Renal pelvis (tissue), 1 donor: ENCODE measurements at regions not wholly inside any gene's neighbourhood (a gene's known extent, or its start where the extent isn't known, plus 50 kb on each side); places are given as distances from the start of the nearest gene placed in this dataset.
"Not testable (repeated sequence)": the region's sequence is repeated elsewhere in the genome, so short reads cannot be mapped to it uniquely, and the experiment has no call there.

Source experiments
- DNase-seq: peaks from one replicate; pipeline ENCODE4 v3.0.0-alpha.2; 2013

DNA sequence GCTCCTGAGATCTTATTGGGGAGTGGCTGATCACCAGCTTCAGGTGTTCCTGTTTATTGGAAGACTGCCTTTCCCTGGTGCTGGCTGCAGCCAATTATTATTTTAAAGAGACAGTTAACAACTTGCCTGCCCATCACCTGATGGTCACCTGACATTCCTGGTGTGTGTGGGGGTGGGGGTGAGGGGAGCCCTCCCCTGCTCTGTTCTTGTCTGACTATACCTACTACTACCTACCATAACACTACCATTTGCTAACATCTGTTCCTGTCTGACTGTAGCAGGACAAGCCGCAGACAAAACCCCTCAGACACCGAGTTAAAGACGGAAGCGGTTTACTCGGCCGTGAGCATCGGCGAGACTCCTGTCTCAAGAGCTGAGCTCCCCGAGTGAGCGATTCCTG, 54.9 kb upstream of the NBPF3 start:
- DNase-seq: no peak

DNA sequence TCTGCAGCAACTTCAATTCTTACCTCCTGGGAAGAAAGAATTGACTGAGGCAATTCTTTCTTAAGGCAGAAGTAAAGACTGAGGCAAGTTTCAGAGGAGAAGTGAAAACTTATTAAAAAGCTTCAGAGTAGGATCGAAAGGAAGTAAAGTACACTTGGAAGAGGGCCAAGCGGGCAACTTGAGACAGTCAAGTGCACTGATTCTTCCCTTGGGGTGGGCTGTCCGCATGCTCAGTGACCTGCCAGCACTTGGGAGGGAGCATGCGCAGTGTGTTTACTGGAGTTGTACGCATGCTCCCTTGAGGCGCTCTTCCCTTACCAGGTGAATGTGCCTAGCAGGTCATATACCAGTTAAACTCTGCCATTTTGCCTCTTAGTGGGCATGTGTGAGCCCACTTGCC, 55.3 kb upstream of the NBPF3 start:
- no peak for DNase-seq

DNA sequence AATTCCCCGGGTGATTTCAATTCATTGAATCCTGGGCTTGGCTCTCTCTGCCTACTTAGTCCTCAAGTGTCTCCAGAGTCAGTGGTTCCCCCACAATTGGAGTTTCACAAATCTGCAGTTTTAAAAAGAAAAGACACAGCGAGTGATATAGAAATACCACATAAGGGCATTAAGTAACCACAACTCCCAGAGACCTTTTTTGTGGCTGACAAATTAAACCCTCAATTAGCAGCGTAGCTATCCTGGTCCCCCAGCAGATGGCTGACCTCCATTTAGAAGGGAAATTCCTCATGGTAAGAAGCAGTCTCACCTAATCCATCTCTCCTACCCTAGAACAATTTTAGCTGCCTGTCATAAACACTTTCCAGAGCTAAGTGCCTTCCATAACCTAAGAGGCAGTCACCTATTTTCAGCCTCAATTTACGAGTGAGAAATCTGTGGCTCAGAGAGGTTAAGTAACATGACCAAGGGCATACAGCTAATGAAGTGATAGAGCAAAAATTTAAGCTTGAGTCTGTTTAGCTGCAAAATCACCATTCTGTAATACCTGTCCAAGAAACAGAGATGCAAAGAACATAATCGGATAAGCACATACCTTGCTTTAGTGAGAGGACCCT, 56.0 kb upstream of the NBPF3 start:
- no peak for DNase-seq

DNA sequence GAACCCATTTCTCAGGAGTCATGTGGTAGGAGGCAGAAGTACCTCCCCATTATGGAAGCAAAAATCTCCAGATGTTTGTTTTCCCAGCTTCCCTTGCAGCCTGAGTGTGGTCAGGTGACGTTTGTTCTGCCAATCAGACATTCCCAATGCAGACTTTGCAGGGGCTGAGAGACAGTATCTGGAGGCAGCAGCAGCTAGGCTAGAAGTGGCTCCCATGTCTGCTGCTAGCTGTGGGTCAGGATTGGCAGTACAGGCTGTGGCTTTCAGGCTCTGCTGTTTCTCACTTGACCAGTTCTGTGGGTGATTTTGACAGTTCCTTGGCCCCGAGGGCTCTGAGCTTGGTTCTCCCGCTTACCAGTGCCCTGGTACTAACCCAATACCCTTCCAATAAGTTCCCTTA, 58.6 kb upstream of the NBPF3 start:
- DNase-seq: no peak

DNA sequence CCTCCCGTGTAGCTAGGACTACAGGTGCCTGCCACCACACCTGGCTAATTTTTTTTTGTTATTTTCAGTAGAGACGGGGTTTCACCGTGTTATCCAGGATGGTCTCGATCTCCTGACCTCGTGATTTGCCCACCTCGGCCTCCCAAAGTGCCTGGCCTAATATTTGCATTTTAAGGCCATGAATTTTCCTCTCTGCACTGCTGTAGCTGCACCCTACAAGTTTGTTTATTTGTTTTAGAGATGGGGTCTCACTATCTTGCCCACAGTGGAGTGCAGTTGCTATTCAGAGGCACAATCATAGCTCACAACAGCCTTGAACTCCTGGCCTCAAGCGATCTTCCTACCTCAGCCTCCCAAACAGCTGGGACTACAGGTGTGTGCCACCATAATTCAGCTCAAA, 59.8 kb upstream of the NBPF3 start:
- not testable (repeated sequence) for DNase-seq

DNA sequence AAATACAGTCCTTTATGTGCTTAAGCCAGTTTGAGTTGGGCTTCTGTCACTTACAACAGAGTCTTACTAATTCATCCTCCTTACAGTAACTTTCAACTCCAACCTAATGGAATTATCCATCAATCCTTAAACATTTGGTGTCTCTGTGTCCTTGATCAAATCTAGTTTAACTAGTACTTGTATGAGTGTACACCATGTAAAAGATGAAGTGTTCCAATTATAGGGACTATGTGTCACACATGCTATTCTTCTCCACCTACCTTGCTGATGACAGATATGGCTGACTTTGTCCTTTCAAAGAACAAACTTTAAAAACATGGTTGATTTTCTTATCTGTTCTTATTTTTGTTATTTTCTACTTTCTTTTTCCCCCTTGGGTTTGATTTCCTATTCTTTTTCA, 60.4 kb upstream of the NBPF3 start:
- no peak for DNase-seq

DNA sequence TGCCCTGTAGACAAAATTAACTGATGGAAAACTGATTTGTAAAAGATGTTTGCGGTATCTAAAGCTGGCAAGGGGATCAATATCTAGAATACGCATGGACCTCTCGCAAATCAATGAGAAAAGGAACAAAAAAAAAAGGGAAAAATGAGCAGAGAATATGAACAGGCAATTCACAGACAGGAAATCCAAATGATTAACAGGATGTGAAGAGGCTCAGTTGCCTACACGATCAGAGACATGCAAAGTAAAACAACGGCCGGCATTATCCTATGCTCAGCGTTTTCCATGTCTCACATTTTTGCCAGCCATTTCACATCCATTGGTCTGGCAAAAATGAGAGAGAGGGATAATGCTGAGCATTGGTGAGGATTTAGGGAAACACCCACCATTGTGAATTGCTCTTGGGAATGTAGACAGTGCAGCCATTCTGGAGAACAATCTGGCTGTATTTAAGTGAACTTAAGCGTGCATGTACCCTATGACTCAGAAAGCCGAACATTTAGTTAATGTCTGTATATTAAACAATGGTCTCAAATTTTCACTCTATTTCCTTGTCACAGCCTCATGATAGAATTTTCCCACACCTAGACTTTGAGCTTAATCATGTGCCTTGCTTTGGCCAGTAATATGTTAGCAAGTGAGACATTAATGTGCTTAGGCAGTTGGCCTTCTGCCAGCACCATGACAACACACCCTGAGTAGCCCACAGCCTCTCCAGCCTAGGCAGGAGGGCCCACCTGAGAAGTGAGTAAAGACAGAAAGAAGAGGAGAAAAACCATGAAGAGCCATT, 61.0 kb upstream of the NBPF3 start:
- no peak for DNase-seq

DNA sequence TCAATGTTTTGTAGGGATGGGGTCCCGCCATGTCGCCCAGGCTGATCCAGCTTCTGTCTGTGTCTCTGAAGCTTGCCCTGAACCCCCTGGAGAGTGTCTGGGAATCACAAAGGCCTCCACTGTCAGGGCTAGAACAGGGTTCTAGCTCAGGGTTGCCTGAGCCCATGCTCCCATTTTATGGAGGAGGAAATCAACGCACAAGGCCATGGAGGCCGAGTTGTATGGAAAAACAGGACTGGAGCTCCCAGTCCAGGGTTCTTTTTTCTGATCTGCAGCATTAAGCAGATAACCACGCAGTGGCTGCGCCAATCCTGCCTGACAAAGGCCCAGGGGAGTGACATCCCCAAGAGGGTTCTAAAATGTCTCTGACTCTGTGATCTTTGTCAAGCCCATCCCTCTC, 67.6 kb upstream of the NBPF3 start:
- no peak for DNase-seq

DNA sequence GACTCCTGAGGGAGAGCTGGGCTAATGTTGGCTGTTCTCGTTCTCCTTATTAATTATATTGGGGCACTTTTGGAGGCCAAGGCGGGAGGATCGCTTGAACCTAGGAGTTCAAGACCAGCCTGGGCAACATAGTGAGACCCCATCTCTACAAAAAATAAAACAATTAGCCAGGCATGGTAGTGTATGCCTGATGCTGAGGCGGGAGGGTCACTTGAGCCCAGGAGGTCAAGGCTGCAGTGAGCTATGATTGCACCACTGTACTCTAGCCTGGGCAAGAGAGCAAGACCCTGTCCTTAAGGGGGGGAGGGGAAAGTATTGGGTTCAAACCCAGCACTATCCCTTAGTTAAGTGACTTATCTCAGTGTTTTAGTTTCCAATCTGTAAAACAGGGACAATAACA, 70.0 kb upstream of the NBPF3 start:
- no peak for DNase-seq

DNA sequence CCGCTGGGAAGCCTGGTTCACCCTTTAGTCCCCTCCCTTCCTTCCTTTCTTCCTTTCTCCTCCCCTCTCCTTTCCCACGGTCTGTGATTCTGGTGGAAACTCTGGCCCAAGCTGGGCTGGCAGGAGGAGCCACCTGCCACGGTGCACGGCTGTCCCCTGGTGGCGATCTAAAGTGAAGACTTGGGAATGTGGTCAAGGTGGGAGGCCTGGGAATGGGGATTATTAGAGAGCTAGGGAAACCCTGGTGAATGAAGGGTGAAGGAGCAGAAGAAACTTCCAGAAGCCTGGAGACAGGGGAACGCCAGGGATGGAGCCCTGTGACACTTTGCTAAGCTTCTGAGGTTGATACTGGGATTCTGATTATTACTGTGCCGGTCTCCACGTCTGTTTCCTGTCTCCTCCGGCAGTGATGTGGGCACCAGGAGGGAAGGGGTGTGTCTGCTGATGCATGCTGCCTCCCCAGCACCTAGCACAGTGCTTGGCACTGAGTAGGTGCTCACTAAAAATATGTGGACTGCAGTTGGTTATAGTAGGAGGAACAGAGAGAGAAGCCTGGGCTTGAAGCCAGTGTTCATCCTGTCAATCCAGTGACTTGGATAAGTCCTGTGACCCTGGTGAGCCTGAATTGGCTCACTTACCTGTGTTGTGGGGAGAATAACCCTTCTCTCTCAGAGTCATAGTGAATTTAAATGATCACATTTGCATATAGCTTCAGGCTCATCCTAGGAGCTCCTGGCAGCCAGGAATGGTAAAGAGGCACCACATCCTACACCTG, 71.2 kb upstream of the NBPF3 start:
- DNase-seq: peak; percentile 70

DNA sequence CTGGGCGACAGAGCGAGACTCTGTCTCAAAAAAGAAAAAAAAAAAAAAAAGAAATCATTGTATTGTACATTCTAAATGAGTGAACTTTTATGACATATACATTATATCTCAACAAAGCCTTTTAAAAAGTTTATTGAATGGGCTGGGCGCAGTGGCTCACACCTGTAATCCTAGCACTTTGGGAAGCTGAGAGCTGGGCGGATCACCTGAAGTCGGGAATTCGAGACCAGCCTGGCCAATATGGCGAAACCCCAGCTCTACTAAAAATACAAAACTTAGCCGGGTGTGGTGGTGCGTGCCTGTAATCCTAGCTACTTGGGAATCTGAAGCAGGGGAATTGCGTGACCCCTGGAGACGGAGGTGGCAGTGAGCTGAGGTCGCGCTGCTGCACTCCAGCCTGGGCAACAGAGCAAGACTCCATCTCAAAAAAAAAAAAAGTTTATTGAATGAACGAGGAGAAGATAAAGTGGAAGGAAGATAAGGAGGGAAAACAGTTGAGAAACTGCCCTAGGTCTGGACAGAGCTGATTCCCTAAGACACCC, 71.9 kb upstream of the NBPF3 start:
- DNase-seq: not testable (repeated sequence)

DNA sequence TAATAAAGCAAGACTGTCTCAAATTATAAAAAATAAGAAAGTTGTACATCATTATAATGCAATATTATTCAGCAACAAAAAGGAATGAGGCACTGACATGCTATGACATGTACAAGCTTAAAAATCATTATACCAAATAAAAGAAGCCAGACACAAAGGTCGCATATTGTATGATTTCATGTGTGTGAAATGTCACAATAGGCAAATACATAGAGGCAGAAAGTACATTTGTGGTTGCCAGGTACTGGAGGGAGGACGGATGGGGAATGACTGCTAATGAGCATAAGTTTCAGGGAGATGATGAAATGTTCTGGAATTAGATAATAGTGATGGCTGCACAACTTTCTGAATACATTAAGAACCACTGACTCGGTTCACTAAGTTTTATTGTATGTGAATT, 73.6 kb upstream of the NBPF3 start:
- no peak for DNase-seq

DNA sequence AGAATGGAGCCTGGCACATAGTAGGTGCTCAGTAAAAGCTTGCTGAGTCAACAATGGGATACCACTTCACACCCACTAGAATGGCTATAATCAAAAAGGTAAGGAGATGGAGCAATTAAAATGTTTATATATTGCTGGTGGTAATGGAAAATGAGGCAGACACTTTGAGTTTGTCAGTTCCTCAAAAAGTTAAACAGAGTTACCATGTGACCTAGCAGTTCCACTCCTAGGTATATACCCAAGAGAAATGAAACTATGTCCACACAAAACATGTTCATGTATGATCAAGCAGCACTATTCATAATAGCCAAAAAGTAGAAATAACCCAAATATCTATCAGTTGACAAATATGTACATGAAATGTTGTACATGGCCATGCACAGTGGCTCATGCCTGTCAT, 74.8 kb upstream of the ECE1 start:
- no peak for DNase-seq

DNA sequence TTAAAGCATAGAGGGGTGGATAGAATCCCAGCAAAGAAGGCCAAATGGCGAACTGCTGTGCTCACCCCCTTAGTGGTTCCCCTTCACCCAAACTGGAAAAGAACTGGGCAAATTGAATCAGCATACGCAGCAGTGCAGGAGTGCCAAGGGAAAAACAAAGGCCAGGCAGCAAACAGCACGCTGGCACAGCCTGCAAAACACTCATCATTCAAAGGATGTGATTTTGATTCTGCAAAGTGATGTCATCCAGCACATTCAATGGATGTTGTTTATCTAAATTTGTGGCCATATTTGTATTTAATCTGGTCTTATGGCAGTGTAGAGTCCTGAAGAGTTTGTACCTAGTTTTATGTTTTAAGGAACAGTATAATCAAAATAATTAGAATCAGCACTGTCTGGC, 71.8 kb upstream of the ECE1 start:
- DNase-seq: no peak

DNA sequence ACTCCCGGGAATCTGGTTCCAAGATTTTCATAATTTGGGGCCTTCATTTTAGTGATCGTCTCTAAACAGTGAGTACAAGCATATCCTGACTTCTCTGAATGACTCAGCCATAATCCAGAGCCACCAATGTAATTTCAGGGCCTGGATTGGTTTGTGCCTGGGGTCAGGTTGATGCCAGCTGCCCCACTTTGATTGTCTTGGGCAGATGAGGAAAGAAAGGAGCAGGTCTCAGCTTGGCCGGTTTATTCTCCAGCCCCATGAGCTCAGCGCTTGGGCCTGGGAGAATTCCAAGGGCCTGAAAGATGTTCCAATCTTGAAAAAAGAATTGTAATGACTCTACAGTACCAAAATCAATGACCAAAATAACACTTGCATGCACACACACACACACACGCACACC, 71.2 kb upstream of the ECE1 start:
- no peak for DNase-seq

DNA sequence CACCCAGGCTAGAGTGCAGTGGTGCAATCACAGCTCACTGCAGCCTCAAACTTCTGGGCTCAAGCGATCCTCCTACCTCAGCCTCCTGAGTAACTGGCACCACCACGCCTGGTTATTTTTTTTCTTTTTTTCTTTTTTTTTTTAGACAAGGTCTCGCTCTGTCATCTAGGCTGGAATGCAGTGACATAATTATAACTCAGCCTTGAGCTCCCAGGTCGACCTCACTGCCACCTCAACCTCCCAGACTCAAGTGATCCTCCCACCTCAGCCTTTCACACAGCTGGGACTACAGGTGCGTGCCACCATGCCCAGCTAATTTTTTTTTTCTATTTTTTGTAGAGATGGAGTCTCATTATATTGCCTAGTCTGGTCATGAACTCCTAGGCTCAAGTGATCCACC, 66.9 kb upstream of the ECE1 start:
- DNase-seq: no peak

DNA sequence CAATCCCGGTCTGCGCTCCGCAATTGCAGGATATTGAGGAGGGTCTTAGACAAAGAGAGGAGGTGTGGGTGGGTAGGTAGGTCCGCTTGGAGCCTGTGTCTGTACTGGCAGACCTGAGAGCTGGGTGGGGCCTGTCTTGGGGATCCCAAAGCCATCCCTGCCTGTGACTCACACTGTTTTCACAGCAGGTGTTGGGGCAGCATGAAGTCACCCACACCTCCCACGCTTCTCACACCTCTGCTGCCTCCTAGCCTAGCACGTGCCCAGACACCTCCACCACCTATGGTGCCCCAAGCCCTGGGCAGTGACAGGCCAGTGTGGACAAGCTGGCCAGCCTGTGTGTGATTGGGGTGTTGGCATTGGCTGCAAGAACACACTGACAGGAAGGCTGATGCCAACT, 65.7 kb upstream of the ECE1 start:
- no peak for DNase-seq

DNA sequence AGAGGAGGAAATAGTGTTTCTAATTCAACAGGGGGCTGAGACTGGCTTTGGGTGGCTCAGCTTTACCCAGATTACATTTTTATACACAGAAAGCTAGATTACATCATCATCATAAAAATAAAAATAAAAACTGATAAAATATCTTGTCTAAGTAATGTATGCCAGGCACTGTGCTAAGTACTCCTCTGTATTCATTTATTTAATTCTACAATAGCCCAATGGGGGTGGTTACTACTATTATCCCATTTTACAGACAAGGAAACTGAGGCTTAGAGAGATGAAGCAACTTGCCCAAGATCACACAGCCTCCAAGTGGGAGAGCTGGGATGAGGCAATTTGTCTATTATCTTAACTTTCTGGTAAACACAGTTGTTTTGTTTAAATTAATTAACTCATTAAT, 62.3 kb upstream of the ECE1 start:
- DNase-seq: no peak

DNA sequence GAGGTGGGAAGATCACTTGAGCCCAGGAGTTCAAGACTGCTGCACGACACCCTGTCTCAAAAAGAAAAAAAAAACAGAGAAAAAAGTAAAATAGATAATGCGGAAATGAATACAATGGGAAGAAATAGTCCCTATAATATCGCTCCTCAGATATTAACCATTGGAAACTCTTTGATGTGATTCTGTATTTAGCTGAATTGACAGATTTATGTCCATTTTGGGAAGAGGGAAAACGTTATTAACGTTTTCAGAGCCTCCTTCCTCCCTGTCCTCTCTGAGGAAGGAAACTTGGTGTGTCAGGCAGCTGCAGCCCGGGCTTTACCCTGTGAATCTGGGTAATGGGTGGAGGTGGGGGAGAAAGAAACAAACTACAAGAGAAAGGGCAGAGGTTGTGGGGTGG, 61.6 kb upstream of the ECE1 start:
- DNase-seq: no peak

DNA sequence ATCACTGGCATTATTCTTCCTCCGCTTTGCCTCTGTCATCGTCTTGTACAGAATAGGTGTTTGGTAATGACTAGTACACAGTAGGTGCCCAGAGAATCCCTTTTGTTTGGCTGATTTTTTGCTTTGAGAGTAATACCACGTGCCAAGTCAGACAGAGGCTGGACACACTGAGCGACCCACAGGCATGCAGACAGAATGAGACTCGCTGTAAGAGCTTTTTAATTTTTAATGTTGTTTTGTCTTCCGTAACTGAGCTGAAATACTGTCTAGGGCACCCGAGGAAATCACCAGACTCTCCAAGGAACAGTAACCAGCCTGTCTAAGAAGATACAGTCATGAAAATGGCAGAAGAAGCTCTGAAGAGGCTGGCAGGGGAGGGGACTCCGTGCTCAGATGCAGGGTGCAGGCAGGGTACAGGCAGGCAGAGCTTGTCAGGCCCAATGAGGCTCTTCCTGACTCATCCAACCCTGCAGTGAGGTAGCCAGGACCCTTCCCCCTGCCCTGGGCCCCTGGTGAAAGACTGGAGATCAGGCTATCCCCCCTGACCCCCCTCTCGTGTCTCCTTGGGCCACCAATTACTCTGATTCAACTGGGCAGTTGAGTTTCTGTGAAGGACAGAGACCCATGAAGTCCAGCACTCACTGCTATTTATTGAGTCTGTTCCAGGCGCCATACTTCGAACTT, 60.1 kb upstream of the ECE1 start:
- DNase-seq: no peak

DNA sequence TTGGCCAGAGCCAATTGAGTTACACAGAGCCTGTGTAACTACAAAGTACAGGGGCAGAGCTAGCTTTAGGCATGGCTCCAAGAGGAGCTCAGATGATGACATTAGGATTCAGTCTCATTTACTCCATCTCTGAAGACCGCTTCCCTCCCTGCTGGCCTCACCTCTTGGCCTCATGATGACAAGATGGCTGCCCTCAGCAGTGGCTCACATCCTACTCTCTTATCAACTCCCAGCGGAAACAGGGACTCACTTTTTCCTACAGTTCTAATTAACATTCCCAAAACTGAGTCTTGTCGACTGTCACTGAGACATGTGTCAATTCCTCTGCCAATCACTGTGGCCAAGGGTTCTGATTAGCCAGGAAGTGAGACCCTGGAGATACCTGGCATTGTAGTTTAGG, 59.4 kb upstream of the ECE1 start:
- no peak for DNase-seq

DNA sequence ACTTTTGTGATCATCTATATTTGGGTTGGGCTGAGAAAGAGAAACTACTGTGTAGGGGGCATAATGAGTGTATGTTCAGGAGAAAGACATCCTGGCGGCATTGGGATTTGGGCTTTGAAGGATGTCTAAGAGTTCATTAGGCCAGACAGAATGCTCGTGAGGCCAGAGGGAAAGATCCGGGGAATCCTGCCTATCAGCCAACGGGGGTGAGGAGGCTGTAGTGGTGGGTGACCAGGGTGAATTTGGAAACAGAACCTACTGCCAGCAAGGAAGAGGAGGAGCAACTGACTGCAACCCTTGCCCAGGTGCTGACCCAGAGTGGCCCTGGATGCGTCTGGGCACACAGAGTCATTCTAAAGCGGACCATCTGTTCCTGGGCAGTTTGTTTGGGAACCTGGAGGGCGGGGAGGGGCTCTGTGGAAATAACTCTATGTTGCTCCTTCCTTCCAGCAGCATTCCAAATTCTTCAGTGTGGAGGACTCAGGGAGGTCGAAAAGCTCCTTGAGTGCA, 56.9 kb upstream of the ECE1 start:
- DNase-seq: no peak
